Activated CD8-positive, alpha-beta T cell treated with anti-CD3 and anti-CD28 coated beads for 36 hours (primary cell): ENCODE measurements at regions not wholly inside any gene's neighbourhood (a gene's known extent, or its start where the extent isn't known, plus 50 kb on each side); places are given as distances from the start of the nearest gene placed in this dataset.

ENCODE experiments used
- ATAC-seq: fragments of 200-7000 bp; cut with Tn5 transposase; one replicate; pipeline ENCODE4 v1.10.0; 2021; ENCODE audit warnings: mild to moderate bottlenecking, moderate library complexity
- CTCF ChIA-PET: fragments of 350-600 bp; sonication (Branson Sonifier 250); formaldehyde crosslinking; loops from one replicate; lab custom pipeline; 2021; ENCODE audit warnings: antibody characterized with exemption; lab: Charles Lee
- POLR2A ChIA-PET: fragments of 350-600 bp; sonication (Branson Sonifier 250); formaldehyde crosslinking; loops from one replicate; lab custom pipeline; 2021; ENCODE audit warnings: antibody characterized with exemption; lab: Charles Lee
- DNase-seq: peaks from one replicate; pipeline ENCODE4 v3.0.0-alpha.2; 2020
- H3K27ac Mint-ChIP-seq: one replicate; pipeline ENCODE4 v1.8.0; 2021; ENCODE audit warnings: mild to moderate bottlenecking, mixed read lengths
- H3K27me3 Mint-ChIP-seq: one replicate; pipeline ENCODE4 v1.8.0; 2021; ENCODE audit warnings: mixed read lengths
- H3K36me3 Mint-ChIP-seq: one replicate; pipeline ENCODE4 v1.8.0; 2021; ENCODE audit warnings: low read depth, mixed read lengths
- H3K4me1 Mint-ChIP-seq: one replicate; pipeline ENCODE4 v1.8.0; 2021; ENCODE audit warnings: low read depth, mixed read lengths
- H3K4me3 Mint-ChIP-seq: one replicate; pipeline ENCODE4 v1.8.0; 2021; ENCODE audit warnings: mild to moderate bottlenecking, moderate library complexity, mixed read lengths
- H3K9me3 Mint-ChIP-seq: one replicate; pipeline ENCODE4 v1.8.0; 2021; ENCODE audit warnings: mixed read lengths
- CTCF ChIP-seq: fragments of 200-600 bp; IDR thresholded peaks from one replicate; pipeline ENCODE4 v1.8.0; 2022; ENCODE audit warnings: antibody characterized with exemption, mild to moderate bottlenecking
- intact Hi-C: fragments of 100-400 bp; cut with micrococcal nuclease; formaldehyde crosslinking; loops from one replicate; pipeline ENCODE4 v1.10.0; 2022

DNA sequence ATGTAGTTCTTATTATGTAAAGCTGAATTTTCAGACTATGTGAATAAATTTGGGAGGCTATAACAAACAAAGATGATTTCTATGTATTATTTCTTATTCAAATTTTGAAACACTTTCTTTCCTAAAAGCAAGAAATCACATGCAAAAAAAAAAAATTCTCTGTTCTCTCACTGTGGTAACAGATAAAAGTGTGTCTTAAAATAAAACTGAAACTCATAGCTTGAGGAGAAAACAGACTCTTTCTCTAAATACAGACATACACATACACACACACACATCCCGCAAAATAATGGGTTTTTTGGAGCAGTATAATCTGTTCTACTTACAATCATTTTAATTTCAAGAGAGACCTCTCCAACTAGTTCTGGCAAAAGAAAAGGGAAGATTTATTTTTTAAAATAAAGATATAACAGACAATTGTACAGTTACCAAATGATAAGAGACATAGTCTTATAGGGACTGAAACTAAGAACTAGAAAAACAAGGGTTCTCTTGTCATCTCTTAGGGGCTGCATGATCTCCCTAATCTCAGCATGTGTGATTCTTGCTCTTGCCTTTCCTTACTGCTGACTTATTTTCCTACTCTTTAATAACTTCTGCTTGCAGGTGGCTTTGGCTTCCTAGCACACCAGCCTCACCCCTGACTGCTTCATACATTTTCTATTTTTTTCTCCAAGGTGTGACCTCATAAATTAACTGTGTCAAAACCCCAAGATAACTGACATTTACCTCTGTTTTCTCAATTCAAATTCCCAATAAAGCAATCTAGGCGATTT, 483.5 kb upstream of the POT1 start:
- ChIA-PET POLR2A (interaction anchor here (0.6 kb wide), 1 partner anchor 24 kb away, joined by 3 read pairs; no protein-coding TSS in a partner anchor), CTCF (no interaction called here)
- Mint-ChIP-seq H3K9me3 (peaks cover 10% of the 10 kb centered on the region), H3K36me3 (no peaks in the 10 kb centered on the region), H3K27me3 (no peaks in the 10 kb centered on the region), H3K27ac (no peak overlapping the region), H3K4me3 (no peak overlapping the region), H3K4me1 (no peaks in the 10 kb centered on the region)
- ATAC-seq (no peak), DNase-seq (no peak)
- intact Hi-C loops = no loop called here
- no peak for TF ChIP-seq CTCF

- intact Hi-C loops = no loop called here
- POLR2A ChIA-PET = no interaction called here
- Mint-ChIP-seq H3K4me3 (no peak overlapping the region), H3K27me3 (no peaks in the 10 kb centered on the region), H3K27ac (no peak overlapping the region), H3K36me3 (no peaks in the 10 kb centered on the region), H3K9me3 (peaks cover 9% of the 10 kb centered on the region), H3K4me1 (no peaks in the 10 kb centered on the region)
- no peak for ATAC-seq
- DNase-seq = no peak
- CTCF ChIA-PET = no interaction called here
- TF ChIP-seq CTCF = no peak
Observed at GRCh38 chr7:125409921-125410320, 480.3 kb upstream of the POT1 start.

- intact Hi-C loops = no loop called here
- H3K9me3 Mint-ChIP-seq = peaks cover 1% of the 10 kb centered on the region
- DNase-seq (no peak), ATAC-seq (no peak)
- POLR2A ChIA-PET = no interaction called here
- H3K27me3 Mint-ChIP-seq = no peaks in the 10 kb centered on the region
- no peaks in the 10 kb centered on the region for H3K36me3 Mint-ChIP-seq
- CTCF ChIA-PET = interaction anchor here (0.8 kb wide), 1 partner anchor 12 kb away, joined by 3 read pairs; no protein-coding TSS in a partner anchor
- no peak overlapping the region for H3K27ac Mint-ChIP-seq
- no peak overlapping the region for H3K4me3 Mint-ChIP-seq
- H3K4me1 Mint-ChIP-seq = no peaks in the 10 kb centered on the region
- no peak for TF ChIP-seq CTCF
Observed at GRCh38 chr7:125406111-125406510, 476.5 kb upstream of the POT1 start.

DNA sequence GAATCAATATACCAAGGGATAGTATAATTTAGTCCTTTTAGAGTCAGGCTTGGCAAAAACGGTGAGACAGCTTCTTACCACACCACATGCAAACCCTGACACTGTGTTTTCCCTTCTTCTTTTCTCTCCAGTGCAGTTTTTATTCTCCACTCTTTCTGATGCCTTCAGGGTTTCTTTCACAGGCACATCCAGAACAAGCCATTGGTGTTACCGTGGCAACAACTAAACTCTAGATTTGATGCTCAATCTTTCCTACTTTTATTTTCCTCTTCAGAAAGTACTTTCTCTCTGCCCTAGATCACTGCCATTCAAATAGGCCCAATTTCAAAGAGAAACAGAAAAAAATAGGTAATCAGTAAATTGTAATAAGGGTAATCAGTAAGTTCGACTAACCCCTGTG, 469.8 kb upstream of the POT1 start:
- no peak for DNase-seq
- ATAC-seq = no peak
- H3K27ac Mint-ChIP-seq = no peak overlapping the region
- H3K4me1 Mint-ChIP-seq = no peaks in the 10 kb centered on the region
- no peak overlapping the region for H3K4me3 Mint-ChIP-seq
- CTCF ChIA-PET = no interaction called here
- no peak for TF ChIP-seq CTCF
- H3K36me3 Mint-ChIP-seq = no peaks in the 10 kb centered on the region
- POLR2A ChIA-PET = no interaction called here
- intact Hi-C loops = no loop called here
- H3K27me3 Mint-ChIP-seq = no peaks in the 10 kb centered on the region
- peaks cover 9% of the 10 kb centered on the region for H3K9me3 Mint-ChIP-seq

DNA sequence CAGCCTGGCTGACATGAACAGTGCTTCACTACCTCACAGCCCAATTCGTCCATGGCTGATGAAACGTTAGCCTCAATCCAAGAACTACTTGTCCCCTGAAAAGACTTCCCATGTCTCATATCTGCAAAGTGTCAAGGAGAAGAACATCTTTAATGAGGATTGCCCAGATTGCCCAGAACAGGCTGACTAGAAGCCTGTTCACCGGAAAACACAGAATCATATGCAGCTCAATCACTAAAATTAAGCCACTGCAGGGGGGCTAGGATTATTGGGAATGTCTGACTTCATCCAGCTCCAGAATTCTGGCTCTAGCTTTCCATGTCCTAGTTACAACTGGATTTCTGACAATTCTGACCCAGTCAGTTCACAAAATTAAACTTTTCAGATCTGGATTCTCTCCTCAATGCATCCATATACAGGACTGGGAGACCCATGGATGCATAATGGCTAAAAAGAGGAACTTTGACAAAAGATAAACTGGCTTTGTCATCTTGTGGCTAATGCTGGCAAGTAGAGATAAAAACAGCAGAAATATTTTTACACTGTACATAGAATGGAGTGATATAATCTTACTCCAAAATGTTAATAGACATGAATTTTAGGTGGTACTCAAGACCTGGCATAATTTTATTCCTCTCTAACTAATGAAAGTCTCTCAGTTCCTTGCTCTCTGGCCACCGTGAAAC, 467.0 kb upstream of the POT1 start:
- TF ChIP-seq CTCF = no peak
- H3K36me3 Mint-ChIP-seq = no peaks in the 10 kb centered on the region
- no peaks in the 10 kb centered on the region for H3K27me3 Mint-ChIP-seq
- DNase-seq (no peak), ATAC-seq (no peak)
- H3K4me3 Mint-ChIP-seq = no peak overlapping the region
- POLR2A ChIA-PET = no interaction called here
- H3K4me1 Mint-ChIP-seq = no peaks in the 10 kb centered on the region
- peaks cover 9% of the 10 kb centered on the region for H3K9me3 Mint-ChIP-seq
- intact Hi-C loops = no loop called here
- CTCF ChIA-PET = no interaction called here
- no peak overlapping the region for H3K27ac Mint-ChIP-seq
